Breast epithelium (tissue), 3 donors: ENCODE measurements at regions not wholly inside any gene's neighbourhood (a gene's known extent, or its start where the extent isn't known, plus 50 kb on each side); places are given as distances from the start of the nearest gene placed in this dataset.

Experiments used
- POLR2A ChIP-seq: fragments of 450-650 bp; IDR thresholded peaks from one replicate; pipeline ENCODE4 v1.6.1; 2016; ENCODE audit warnings: antibody characterized with exemption, mild to moderate bottlenecking, moderate library complexity
- POLR2AphosphoS5 ChIP-seq, 3 donors: sonication (generic); formaldehyde crosslinking; IDR thresholded peaks; one replicate each; pipeline ENCODE4 v1.6.1; 2017; ENCODE audit warnings: antibody characterized with exemption in 3 of 3
- TF ChIP-seq, protein P1 (sequence below), 3 donors: fragments of 450-650 bp; IDR thresholded peaks; one replicate each; pipeline ENCODE4 v1.5.1; 2016 to 2017; ENCODE audit warnings: antibody characterized with exemption in 3 of 3, mild to moderate bottlenecking in 3 of 3, moderate library complexity in 3 of 3

DNA sequence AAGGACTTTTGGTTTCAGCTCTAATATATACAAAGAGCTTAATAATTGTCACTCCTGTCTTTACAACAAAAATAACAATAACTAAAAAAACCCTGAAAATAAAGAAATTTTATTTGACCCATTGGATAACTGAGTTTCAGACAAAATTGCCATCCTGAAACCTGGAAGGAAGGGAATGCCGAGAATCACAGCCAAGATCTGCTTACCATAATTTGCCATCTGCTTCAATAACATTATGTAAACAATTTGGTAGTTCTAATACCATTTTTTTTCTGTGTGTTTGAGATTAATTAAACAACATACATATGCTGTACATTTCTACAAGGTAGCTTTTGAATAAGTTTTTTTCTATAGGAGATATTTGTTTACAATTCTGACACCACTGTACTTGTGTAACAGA is 596.3 kb upstream of the MGAT4C start:
- TF ChIP-seq, protein P1, sequence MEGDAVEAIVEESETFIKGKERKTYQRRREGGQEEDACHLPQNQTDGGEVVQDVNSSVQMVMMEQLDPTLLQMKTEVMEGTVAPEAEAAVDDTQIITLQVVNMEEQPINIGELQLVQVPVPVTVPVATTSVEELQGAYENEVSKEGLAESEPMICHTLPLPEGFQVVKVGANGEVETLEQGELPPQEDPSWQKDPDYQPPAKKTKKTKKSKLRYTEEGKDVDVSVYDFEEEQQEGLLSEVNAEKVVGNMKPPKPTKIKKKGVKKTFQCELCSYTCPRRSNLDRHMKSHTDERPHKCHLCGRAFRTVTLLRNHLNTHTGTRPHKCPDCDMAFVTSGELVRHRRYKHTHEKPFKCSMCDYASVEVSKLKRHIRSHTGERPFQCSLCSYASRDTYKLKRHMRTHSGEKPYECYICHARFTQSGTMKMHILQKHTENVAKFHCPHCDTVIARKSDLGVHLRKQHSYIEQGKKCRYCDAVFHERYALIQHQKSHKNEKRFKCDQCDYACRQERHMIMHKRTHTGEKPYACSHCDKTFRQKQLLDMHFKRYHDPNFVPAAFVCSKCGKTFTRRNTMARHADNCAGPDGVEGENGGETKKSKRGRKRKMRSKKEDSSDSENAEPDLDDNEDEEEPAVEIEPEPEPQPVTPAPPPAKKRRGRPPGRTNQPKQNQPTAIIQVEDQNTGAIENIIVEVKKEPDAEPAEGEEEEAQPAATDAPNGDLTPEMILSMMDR (IDR thresholded peaks at IDR 0.05) = no peak
- TF ChIP-seq POLR2A = no peak
- no peak for TF ChIP-seq POLR2AphosphoS5 (IDR thresholded peaks at IDR 0.05)
